ENCODE measurements at regions not wholly inside any gene's neighbourhood (a gene's known extent, or its start where the extent isn't known, plus 50 kb on each side); places are given as distances from the start of the nearest gene placed in this dataset.
A peak's percentile ranks its signal among the peaks of the same experiment; 100 is the strongest.

- DNase-seq (ENCODE audit: low read depth) (no peak), FAIRE-seq (no peak)
- H3K4me3 Mint-ChIP-seq (ENCODE audit: unreplicated experiment) = peak overlapping the region; percentile 6
- Histone ChIP-seq H3K36me3 (ENCODE audit: insufficient read depth, low read length) (no peaks in the 10 kb centered on the region), H4K20me1 (ENCODE audit: insufficient read depth, low read length) (no peaks in the 10 kb centered on the region), H2AFZ (ENCODE audit: low read depth, low read length) (no peak overlapping the region), H3K4me1 (ENCODE audit: insufficient read depth, low read length) (peaks cover 3% of the 10 kb centered on the region), H3K4me2 (ENCODE audit: low read length) (no peak overlapping the region), H3K79me2 (ENCODE audit: insufficient read depth, low read length) (no peaks in the 10 kb centered on the region), H3K4me3 (ENCODE audit: insufficient read depth, low read depth, low read length) (no peak overlapping the region), H3K27me3 (ENCODE audit: insufficient read depth, low read length) (peaks cover 31% of the 10 kb centered on the region), H3K27ac (ENCODE audit: low read depth, low read length) (no peak overlapping the region), H3K9ac (ENCODE audit: low read length) (no peak overlapping the region), H3K9me3 (ENCODE audit: insufficient read depth, low read depth, low read length) (peaks cover 5% of the 10 kb centered on the region)
- H3K27me3 Mint-ChIP-seq (ENCODE audit: low read depth, unreplicated experiment) = peaks cover 67% of the 10 kb centered on the region
- no peak overlapping the region for H3K27ac Mint-ChIP-seq (ENCODE audit: unreplicated experiment)
- TF ChIP-seq CTCF (IDR thresholded peaks at IDR 0.05; ENCODE audit: insufficient read depth, low read depth, low read length) = no peak
- no peaks in the 10 kb centered on the region for H3K4me1 Mint-ChIP-seq (ENCODE audit: low read depth, unreplicated experiment)
- no peaks in the 10 kb centered on the region for H3K36me3 Mint-ChIP-seq (ENCODE audit: low read depth, unreplicated experiment)
- H3K9me3 Mint-ChIP-seq (ENCODE audit: unreplicated experiment) = peaks cover 13% of the 10 kb centered on the region
Measured at GRCh38 chr16:55059146-55059545, 128.5 kb downstream of the IRX5 start.

GRCh38 chr16:55061126-55061525, 130.5 kb downstream of the IRX5 start:
- Histone ChIP-seq H3K27me3 (ENCODE audit: insufficient read depth, low read length) (peaks cover 22% of the 10 kb centered on the region), H2AFZ (ENCODE audit: low read depth, low read length) (no peak overlapping the region), H3K4me2 (ENCODE audit: low read length) (no peak overlapping the region), H3K4me1 (ENCODE audit: insufficient read depth, low read length) (peaks cover 3% of the 10 kb centered on the region), H3K79me2 (ENCODE audit: insufficient read depth, low read length) (no peaks in the 10 kb centered on the region), H3K9ac (ENCODE audit: low read length) (no peak overlapping the region), H3K36me3 (ENCODE audit: insufficient read depth, low read length) (no peaks in the 10 kb centered on the region), H3K27ac (ENCODE audit: low read depth, low read length) (no peak overlapping the region), H3K4me3 (ENCODE audit: insufficient read depth, low read depth, low read length) (no peak overlapping the region), H3K9me3 (ENCODE audit: insufficient read depth, low read depth, low read length) (no peaks in the 10 kb centered on the region), H4K20me1 (ENCODE audit: insufficient read depth, low read length) (no peaks in the 10 kb centered on the region)
- no peak for FAIRE-seq
- no peak for DNase-seq (ENCODE audit: low read depth)
- TF ChIP-seq CTCF (IDR thresholded peaks at IDR 0.05; ENCODE audit: insufficient read depth, low read depth, low read length) = no peak
- no peak for TF ChIP-seq EZH2 (IDR thresholded peaks at IDR 0.05; ENCODE audit: insufficient read depth, low read length)
- Mint-ChIP-seq H3K36me3 (ENCODE audit: low read depth, unreplicated experiment) (no peaks in the 10 kb centered on the region), H3K27me3 (ENCODE audit: low read depth, unreplicated experiment) (peaks cover 48% of the 10 kb centered on the region), H3K4me1 (ENCODE audit: low read depth, unreplicated experiment) (no peaks in the 10 kb centered on the region), H3K4me3 (ENCODE audit: unreplicated experiment) (no peak overlapping the region), H3K27ac (ENCODE audit: unreplicated experiment) (no peak overlapping the region), H3K9me3 (ENCODE audit: unreplicated experiment) (peaks cover 10% of the 10 kb centered on the region)

GRCh38 chr16:55062442-55062841, 131.8 kb downstream of the IRX5 start:
- no peak for TF ChIP-seq EZH2 (IDR thresholded peaks at IDR 0.05; ENCODE audit: insufficient read depth, low read length)
- no peak for TF ChIP-seq CTCF (IDR thresholded peaks at IDR 0.05; ENCODE audit: insufficient read depth, low read depth, low read length)
- no peaks in the 10 kb centered on the region for H4K20me1 ChIP-seq (ENCODE audit: insufficient read depth, low read length)
- no peaks in the 10 kb centered on the region for H3K4me1 Mint-ChIP-seq (ENCODE audit: low read depth, unreplicated experiment)
- H2AFZ ChIP-seq (ENCODE audit: low read depth, low read length) = no peak overlapping the region
- H3K9me3 ChIP-seq (ENCODE audit: insufficient read depth, low read depth, low read length) = no peaks in the 10 kb centered on the region
- DNase-seq (ENCODE audit: low read depth) (no peak), FAIRE-seq (no peak)
- H3K27ac Mint-ChIP-seq (ENCODE audit: unreplicated experiment) = no peak overlapping the region
- H3K27me3 ChIP-seq (ENCODE audit: insufficient read depth, low read length) = peaks cover 12% of the 10 kb centered on the region
- H3K27ac ChIP-seq (ENCODE audit: low read depth, low read length) = no peak overlapping the region
- H3K9ac ChIP-seq (ENCODE audit: low read length) = no peak overlapping the region
- no peak overlapping the region for H3K4me3 Mint-ChIP-seq (ENCODE audit: unreplicated experiment)
- H3K4me1 ChIP-seq (ENCODE audit: insufficient read depth, low read length) = no peaks in the 10 kb centered on the region
- H3K4me3 ChIP-seq (ENCODE audit: insufficient read depth, low read depth, low read length) = no peak overlapping the region
- peaks cover 35% of the 10 kb centered on the region for H3K27me3 Mint-ChIP-seq (ENCODE audit: low read depth, unreplicated experiment)
- H3K9me3 Mint-ChIP-seq (ENCODE audit: unreplicated experiment) = peaks cover 10% of the 10 kb centered on the region
- H3K79me2 ChIP-seq (ENCODE audit: insufficient read depth, low read length) = no peaks in the 10 kb centered on the region
- H3K4me2 ChIP-seq (ENCODE audit: low read length) = no peak overlapping the region
- no peaks in the 10 kb centered on the region for H3K36me3 Mint-ChIP-seq (ENCODE audit: low read depth, unreplicated experiment)
- no peaks in the 10 kb centered on the region for H3K36me3 ChIP-seq (ENCODE audit: insufficient read depth, low read length)
